GM18508 (cell line): ENCODE measurements at regions not wholly inside any gene's neighbourhood (a gene's known extent, or its start where the extent isn't known, plus 50 kb on each side); places are given as distances from the start of the nearest gene placed in this dataset.
"Not testable (repeated sequence)": the region's sequence is repeated elsewhere in the genome, so short reads cannot be mapped to it uniquely, and the experiment has no call there.

Source experiments
- ATAC-seq: cut with Tn5 transposase; IDR thresholded peaks from one replicate; pipeline ENCODE4 v1.9.1; 2021; ENCODE audit warnings: moderate number of reproducible peaks; ENCODE audit not compliant: insufficient read depth, unreplicated experiment

DNA sequence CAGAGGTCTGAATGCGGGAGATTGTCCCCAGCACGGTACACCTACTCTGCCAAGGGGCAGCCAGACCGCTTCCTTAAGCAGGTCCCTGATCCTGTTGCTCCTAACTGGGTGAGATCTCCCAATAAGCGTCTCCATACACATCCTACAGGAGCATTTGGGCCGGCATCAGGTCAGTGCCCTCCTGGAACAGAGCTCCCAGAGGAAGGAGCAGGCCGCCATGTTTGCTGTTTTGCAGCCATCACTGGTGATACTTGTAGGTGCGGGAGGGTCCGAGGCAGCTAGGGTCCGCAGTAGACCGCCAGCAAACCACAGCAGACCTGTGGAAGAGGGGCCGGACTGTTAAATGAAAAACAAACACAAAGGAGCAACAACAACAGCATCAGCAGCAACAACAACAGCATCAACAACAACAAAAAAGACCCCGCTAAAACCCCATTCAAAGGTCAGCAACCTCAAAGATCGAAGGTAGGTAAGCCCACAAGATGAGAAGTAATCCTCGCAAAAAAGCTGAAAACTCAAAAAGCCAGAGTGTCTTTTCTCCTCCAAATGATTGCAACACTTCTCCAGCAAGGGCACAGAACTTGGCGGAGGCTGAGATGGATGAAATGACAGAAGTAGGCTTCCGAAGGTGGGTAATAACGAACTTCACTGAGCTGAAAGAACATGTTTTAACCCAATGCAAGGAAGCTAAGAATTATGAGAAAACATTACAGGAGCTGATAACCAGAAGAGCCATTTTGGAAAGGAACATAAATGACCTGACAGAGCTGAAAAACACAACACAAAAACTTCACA, 79.0 kb upstream of the CDH7 start:
- ATAC-seq = no peak

DNA sequence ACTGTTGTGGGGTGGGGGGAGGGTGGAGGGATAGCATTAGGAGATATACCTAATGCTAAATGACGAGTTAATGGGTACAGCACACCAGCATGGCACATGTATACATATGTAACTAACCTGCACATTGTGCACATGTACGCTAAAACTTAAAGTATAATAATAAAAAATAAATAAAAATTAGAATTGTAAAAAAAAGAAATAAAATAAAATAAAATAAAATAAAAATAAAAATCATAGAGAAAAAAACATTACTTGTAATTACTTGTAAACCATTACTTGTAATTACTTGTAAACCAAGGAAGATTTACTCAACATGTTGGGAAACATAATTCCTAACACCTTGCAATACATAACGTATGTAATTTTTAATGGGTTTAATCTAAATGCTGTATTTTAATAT, 80.7 kb upstream of the CDH7 start:
- ATAC-seq = not testable (repeated sequence)

DNA sequence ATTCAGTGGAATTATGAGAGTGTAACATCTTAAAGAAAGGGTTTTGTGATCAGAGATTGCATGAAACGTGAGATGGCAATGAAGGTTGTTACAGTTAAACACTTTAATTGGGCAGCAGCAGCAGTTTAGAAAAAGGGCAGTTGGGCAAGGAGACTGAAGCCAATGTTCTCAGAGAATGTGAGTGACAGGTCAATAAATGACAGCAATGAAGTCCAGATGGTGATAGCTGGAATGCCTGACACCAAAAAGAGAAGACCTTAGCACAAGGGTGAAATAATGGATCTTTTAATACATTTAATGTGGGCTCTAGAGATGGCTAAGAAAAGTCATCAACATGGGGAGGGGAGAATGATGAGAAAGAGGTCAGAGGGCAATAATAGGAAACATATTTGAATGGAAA, 89.4 kb upstream of the CDH7 start:
- ATAC-seq = no peak

DNA sequence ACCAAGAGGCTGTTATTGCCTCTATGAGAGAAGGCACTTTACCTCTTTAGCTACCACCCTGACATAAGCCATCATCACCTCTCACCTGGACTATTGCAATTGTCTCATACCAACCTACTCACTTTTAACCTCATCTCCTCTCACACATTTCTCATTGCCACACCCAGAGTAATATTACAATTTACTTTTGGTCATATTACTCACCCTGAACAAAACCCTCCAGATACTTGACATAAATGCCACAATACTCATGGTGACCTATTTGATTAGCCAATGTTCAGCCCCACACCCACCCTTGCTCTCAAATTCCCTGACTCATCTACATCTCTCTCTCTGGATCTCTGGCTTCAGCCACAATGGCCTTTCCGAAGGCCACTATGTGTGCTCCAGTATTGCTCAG, 90.9 kb upstream of the CDH7 start:
- ATAC-seq = no peak

DNA sequence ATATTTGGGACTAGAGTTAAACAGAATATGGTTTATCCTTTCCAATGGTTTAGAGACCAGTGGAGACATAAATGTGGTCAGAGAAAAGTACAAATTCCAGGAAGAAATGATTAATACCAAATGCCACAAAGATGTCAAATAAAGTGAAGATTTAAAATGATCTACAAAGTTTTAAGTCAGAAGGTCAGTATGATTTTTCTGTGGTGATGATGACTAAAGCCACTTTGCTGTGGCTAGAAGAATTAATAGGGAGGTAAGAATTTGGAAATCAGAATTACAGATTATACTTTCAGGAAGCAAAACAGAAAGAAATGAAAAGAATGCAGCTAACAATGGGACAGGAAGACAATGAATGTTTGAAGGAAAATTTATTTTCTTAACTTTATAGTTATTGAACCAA, 91.5 kb upstream of the CDH7 start:
- no peak for ATAC-seq

DNA sequence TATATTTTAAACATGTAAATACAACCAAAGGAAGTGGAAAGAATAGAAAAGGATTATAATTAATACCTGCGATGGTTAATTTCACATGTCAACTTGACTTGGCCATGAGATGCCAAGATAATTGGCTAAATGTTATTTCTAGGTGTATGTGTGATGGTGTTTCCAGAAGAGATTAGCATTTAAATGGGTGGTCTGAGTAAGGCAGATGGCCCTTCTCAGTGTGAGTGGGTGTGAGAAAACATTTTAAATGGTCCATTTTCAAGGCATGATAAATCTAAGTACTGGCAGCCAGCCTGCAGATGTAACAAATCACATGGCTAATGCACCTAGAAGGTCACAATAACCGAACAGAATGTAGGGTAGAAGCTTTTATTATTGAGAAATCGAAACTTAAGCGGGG, 99.6 kb upstream of the CDH7 start:
- no peak for ATAC-seq

DNA sequence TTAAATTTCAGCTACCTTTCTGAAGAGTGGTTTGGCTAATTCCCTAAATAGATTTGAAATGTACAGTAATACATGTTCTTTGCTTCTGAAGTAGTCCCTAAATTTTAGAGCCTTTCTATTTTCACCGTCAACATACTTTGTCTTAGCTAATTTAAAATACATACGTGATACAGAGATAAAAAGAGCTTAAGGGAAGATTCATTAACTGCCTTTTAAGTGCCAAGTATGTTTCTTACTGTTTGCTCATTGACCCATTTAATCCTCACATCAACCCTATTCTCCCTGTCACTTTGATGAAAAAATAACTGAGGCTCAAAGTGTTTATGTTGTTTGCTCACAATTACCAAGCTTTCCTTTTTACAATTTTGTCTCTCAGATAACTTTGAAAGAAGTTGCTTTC, 118.6 kb upstream of the CDH7 start:
- no peak for ATAC-seq

DNA sequence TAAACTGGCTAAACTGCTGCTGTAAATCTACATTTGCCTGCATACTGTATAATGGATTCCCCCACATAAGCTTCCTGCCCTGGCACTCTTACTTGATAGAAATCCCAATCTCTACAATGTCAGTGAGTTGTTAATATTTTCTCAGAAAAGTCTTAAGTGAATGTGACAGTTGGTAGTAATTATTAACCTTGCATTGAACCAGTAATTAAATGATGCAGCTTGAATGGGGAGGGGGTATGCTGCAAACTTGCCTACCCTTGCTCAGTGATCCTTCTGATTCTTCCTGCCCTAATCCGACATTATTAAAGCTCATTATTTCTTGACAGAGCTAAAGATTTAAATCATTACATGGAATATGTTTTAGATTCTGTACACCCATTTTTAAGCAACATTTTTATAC, 119.0 kb upstream of the CDH7 start:
- no peak for ATAC-seq

DNA sequence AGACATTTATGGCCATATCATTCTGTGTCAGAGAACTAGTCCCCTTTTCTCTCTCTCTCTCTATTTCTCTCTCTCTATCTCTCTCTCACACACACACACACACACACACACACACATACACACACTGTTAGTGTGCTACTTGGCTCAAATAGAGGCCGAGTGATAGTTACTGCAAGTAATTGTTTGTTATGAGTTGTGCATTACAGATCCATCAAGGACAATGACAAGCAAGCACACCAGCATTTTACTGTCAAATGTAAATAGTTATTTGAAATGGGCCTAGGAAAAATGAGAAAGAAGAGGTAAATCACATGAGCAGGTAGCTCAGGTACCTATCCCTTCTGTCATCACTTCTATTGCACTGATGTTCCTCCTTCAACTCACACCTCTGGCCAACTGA, 122.4 kb upstream of the CDH7 start:
- ATAC-seq = no peak

DNA sequence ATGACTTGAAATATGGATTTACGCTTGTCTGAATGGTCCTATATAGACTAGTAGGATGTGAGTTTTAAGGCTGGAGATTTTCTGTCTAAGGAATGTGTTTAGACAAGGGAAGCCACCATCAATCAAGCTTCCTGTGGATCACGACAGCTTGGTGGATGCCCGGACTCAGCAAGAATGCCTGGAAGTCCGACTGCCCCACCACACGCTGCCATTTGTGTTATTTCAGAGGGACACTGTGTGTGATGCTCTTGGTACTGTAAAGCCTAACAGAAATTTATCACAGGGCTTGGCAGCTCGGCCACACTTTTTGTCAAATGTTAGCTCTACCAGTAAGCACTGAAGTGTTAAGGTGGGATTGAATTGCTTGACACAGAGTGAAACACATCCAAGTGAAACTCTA, 127.1 kb upstream of the CDH7 start:
- ATAC-seq = no peak

DNA sequence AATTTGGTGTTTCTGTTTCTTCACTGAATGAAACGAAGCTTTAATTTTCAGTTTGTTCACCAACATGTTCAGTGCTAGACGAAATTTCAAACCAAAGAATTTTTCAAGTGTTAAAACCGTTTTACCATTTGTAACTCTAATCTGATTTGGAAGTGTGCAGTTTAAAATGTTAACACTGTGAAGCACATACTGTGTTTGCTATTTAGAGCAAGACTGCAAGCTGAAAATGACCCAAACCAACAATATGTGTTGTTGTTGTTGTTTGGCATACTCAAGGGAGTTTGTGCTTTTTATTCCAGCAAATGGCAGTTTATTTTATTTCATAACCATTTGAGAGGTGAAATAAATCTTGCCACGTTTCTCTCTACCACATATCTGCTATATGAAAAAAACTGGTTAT, 128.4 kb upstream of the CDH7 start:
- ATAC-seq = no peak

DNA sequence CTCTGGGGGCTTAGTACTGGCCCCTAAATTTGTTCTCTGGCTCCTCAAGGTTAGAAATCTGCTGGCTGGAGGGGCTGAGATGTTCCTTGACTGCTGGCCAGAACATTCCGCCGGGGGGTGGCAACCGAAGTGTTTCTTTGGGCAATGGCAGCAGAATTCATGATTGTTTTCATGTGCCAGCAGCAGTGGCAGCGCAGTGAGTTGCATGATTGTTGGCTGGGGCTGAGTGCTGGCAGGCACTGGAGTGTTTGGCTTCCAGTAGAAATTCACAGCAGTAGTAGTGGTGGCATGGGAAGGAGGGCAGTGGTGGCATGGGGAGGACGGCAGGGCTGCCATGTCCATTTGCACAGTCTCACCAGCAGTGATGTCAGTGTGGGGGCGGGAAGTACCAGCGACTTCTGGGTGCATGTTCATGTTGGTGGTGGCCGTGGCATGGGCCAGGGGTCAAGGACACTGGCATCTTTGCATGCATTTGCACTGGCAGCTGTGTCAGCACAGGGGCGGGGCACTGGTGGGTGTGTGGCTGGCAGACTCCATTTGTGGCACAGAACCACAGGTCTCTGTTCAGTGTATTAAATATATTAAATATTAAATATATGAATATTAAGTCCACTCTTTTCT, 130.6 kb upstream of the CDH7 start:
- no peak for ATAC-seq

DNA sequence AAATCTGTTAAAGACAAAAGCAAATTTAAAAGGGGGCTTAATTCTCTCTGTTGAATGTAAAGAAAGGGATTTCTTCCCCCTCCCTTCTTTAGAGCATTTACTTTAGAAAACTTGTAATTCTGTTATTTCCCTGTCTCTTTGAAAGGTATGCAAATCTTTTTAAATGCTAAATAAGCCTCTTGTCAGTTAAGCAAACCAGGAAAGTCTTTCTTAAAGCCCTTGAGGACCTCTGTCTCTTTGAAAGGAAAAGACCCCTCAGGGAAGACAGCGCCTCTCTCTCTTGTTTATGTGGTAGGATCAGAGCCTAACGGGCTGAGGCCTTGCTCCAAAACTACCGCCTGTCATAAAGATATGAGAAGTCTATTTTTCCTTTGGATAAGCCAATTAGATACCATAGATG, 139.9 kb upstream of the CDH7 start:
- no peak for ATAC-seq

DNA sequence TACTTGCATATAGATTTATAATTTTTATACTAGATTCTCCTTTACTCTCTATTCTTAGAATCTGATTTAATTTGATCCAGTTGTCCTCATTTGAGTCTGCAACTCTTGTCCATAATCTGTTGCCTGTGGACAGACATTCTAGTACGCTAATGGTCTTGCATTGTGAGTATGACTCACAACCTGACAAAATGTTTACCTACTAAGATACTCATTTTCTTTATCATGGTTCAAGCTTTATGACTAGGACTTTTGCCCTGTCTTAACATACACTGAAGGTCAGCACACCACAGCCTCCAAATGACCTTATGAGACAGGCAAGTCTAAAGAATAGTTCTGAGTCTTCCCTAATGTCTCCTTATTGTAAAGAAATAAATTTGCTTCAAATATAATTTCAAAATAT, 142.3 kb upstream of the CDH7 start:
- ATAC-seq = no peak

DNA sequence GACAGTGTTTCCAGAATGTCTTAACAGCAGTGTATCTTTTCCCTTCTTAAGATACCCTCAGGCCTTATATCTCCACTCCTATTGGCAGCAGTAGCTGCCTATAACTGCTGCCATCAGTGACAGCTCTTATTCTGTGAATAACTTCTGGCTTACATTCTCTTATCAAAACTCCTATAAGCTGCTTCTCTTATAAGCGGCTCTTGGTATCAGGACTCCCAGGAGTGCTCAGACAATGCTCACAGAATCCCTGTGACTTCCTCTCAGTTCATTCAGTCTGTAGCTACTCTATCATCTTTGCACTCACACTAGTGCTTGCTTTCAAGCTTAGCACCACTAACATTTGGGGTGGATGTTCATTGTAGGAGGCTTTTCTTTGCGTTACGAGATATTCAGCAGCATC, 143.7 kb upstream of the CDH7 start:
- no peak for ATAC-seq

DNA sequence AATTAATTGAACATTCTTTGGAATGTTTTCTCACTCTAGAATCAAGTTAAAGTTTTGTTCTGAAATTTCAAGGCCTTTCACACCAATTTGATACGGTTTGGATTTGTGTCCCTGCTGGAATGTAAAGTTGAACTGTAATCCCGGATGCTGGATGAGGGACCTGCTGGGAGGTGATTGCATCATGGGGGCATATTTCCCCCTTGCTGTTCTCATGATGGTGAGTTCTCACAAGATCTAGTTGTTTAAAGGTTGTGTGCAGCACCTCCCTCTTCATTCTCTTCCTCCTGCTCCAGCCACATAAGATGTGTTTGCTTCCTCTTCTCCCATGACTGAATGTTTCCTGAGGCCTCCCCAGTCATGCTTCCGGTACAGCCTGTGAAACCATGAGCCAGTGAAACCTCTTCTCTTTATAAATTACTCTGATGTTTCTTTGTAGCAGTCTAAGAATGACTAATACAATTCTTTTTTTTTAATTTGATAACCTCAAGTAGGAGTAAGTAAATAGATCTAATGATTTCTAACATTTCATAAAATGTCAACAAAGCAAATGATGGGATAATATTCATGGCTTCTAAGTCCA, 144.2 kb upstream of the CDH7 start:
- no peak for ATAC-seq

DNA sequence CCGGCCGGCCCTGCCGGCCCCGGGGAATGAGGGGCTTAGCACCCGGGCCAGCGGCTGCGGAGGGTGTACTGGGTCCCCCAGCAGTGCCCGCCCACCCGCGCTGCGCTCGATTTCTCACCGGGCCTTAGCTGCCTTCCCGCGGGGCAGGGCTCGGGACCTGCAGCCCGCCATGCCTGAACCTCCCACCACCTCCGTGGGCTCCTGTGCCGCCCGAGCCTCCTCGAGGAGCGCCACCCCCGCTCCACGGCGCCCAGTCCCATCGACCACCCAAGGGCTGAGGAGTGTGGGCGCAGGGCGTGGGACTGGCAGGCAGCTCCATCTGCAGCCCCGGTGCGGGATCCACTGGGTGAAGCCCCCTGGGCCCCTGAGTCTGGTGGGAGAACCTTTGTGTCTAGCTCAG, 145.5 kb upstream of the CDH7 start:
- not testable (repeated sequence) for ATAC-seq

DNA sequence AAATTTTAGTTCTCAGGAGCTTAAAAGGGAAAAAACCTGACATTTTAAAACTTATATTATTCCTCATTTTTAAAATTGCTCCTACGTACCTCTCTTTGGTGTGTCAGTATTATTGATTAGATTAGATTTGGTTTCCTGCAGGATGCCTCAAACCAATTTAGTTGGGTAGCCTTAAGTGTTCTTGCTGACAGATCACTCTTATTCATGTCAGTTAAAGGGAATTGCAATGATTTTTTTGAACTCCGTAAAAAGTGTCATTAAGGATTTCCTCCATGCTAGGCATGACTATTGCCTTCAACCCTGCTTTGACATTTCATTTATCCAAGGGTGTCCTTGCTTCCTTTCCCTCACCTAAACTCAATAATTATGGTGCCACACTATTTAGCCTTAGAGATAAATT, 149.0 kb upstream of the CDH7 start:
- ATAC-seq = no peak

DNA sequence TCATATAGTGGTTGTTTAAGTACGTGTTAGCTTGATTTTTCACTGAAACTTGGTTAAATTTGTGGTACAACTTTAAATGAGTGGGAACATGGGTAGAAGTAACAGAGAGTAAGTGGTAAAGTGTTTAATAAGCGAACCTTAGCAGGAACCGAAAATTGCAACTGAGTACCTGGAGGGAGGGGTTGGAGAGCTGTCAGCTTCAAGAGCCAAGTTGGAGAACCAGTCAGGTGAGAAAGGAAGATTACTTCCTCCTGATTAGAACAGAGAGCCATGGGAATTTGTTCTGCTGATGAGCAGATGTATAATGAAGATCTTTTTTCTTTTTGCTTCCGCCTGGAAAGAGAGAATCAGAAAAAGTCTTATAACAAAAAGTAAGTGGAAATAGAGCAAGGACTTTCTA, 158.4 kb upstream of the CDH7 start:
- ATAC-seq = no peak

DNA sequence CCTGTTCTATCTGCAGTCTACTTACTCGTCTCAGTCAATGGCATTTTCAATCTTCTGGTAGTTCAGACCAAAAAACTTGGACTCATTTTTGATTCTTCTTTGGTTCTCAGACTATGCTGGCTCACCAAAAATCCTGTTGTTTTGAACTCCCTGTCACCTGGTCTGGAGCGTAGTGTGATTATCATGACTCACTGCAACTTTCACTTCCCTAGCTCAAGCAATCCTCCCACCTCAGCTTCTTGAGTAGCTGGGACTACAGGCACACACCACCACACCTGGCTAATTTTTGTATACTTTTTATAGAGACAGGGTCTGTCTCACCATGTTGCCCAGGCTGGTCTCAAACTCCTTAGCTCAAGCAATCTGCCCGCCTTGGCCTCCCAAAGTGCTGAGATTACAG, 163.3 kb upstream of the CDH7 start:
- ATAC-seq = no peak

DNA sequence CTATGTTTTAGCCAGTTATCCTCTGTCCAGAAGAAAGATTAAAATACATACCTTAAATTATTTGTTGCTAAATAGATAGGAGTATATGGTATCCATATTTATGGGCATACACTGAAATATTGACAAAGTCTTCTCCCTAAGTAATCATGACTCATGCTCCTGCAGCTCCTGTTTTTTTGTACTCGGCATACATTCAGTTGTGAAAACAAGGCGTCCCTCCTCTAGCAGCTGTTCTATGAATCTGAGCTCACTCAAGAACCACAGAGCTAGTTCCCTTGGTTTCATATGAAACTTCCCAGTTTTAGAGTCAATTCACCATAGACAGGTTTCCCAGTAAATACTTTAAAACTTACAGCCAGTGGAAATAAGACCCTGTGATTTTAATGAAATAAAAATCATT, 168.7 kb upstream of the CDH7 start:
- ATAC-seq = not testable (repeated sequence)

DNA sequence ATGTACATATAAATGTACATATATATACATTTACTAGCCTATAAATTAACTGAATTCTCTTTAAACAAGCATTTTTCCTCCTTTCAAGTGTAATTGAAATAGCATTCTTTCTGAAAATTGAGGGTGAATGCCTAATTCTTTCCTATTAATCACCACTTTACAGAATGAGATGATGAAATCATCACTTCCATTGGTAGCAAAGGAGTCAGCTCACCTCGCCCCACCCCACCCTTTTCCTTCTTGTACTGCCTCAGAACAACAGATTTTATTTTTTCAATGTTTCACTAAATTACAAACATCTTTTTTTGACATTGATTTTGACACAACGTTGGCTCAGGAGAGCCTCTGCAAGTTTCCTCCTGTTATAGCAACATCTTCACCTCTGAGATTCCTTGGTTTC, 181.9 kb upstream of the CDH7 start:
- ATAC-seq = no peak
